HepG2 (cell line): ENCODE measurements at regions not wholly inside any gene's neighbourhood (a gene's known extent, or its start where the extent isn't known, plus 50 kb on each side); places are given as distances from the start of the nearest gene placed in this dataset.

Source experiments
- ATAC-seq: fragments of 200-7000 bp; cut with Tn5 transposase; 3 replicates; pipeline ENCODE4 v1.9.1; 2020; ENCODE audit warnings: mild to moderate bottlenecking, moderate library complexity
- BruUV-seq: library from RNA; stranded (reverse); fragments of 400-500 nt; replicated peaks from 2 replicates; lab custom pipeline; 2021; lab: Mats Ljungman, UMichigan
- CTCF ChIA-PET: fragments of 300-600 bp; formaldehyde crosslinking; extraction: SDS; loops from one replicate; lab custom pipeline; 2021; ENCODE audit warnings: low total read pairs, inconsistent platforms, low intra/inter-chr PET ratio; lab: Yijun Ruan, JAX
- POLR2A ChIA-PET: fragments of 350-600 bp; sonication (Branson Sonifier 250); formaldehyde crosslinking; loops from one replicate; lab custom pipeline; 2020; ENCODE audit warnings: antibody characterized with exemption, inconsistent platforms; lab: Yijun Ruan, JAX
- DNase-seq: peaks from one replicate; pipeline ENCODE4 v3.0.0-alpha.2; 2015; ENCODE audit warnings: low spot score
- FAIRE-seq: peaks from 3 replicates; lab custom pipeline; 2011; peaks lifted over from hg19 to GRCh38; lab: Jason Lieb, UNC
- H2AFZ ChIP-seq: one replicate; pipeline ENCODE4 v1.6.1; 2011; ENCODE audit warnings: low read length, inconsistent platforms
- H3K27ac ChIP-seq: fragments of 300-600 bp; 3 replicates; pipeline ENCODE4 v1.8.0; 2011; ENCODE audit warnings: mixed run types, mild to moderate bottlenecking, mixed read lengths, low read length, inconsistent platforms; ENCODE audit not compliant: insufficient read depth; ENCODE audit errors: extremely low read length
- H3K27me3 ChIP-seq, 2 experiments: fragments of 200-600 bp in 1 of 2; 2 replicates in 1 of 2; 3 replicates in 1 of 2; pipeline versions ENCODE4 v1.6.0 to v1.8.0; 2011; ENCODE audit warnings: low read length in 2 of 2, mild to moderate bottlenecking in 2 of 2, moderate library complexity in 2 of 2, inconsistent platforms in 1 of 2; ENCODE audit not compliant: insufficient read depth in 2 of 2, control insufficient read depth in 1 of 2
- H3K36me3 ChIP-seq, 2 experiments: fragments of 200-600 bp in 1 of 2; replicated peaks in 1 of 2; 2 replicates in 1 of 2; 3 replicates in 1 of 2; pipeline versions ENCODE4 v1.5.1 to v1.8.0; 2011; ENCODE audit warnings: low read length in 2 of 2, inconsistent platforms in 1 of 2; ENCODE audit not compliant: insufficient read depth in 2 of 2, control insufficient read depth in 1 of 2
- H3K4me1 ChIP-seq: 2 replicates; pipeline ENCODE4 v1.5.1; 2012; ENCODE audit warnings: low read length, inconsistent platforms; ENCODE audit not compliant: insufficient read depth
- H3K4me2 ChIP-seq: 2 replicates; pipeline ENCODE4 v1.6.0; 2011; ENCODE audit warnings: low read depth, low read length, inconsistent platforms
- H3K4me3 ChIP-seq, 3 experiments: fragments of 200-600 bp in 1 of 3; sonication (generic), shearing (Covaris generic) in 1 of 3; replicated peaks in 1 of 3; 2 replicates each; pipeline ENCODE4 v1.5.1; 2011 to 2016; ENCODE audit warnings: low read length in 3 of 3, inconsistent platforms in 2 of 3, low read depth in 2 of 3, mild to moderate bottlenecking in 2 of 3, control low read depth in 1 of 3, mixed read lengths in 1 of 3; ENCODE audit not compliant: insufficient read depth in 1 of 3
- H3K79me2 ChIP-seq: one replicate; pipeline ENCODE4 v1.6.1; 2011; ENCODE audit warnings: low read length, inconsistent platforms; ENCODE audit not compliant: insufficient read depth
- H3K9ac ChIP-seq: 2 replicates; pipeline ENCODE4 v1.6.0; 2011; ENCODE audit warnings: mild to moderate bottlenecking, low read depth, low read length, inconsistent platforms; ENCODE audit not compliant: insufficient read depth
- H3K9me3 ChIP-seq: 2 replicates; pipeline ENCODE4 v1.5.1; 2012; ENCODE audit warnings: mild to moderate bottlenecking, low read length
- H4K20me1 ChIP-seq: 2 replicates; pipeline ENCODE4 v1.6.0; 2011; ENCODE audit warnings: inconsistent platforms, mild to moderate bottlenecking, low read length, moderate library complexity; ENCODE audit not compliant: insufficient read depth
- DNMT3B ChIP-seq: conservative IDR thresholded peaks from 2 replicates; pipeline ENCODE4 v1.6.1; 2016; ENCODE audit warnings: missing biosample characterization, control low read depth
- HDAC2 ChIP-seq: sonication (generic); formaldehyde crosslinking; IDR thresholded peaks from 2 replicates; pipeline ENCODE4 v1.4.0; 2020; ENCODE audit warnings: missing genetic modification reagents
- HDAC6 ChIP-seq: fragments of 200-600 bp; sonication (generic); IDR thresholded peaks from 2 replicates; pipeline ENCODE4 v1.7.0; 2017; ENCODE audit warnings: mild to moderate bottlenecking, antibody characterized with exemption, low read length, low read depth
- HMGXB4 ChIP-seq, 2 experiments: sonication (generic) in 1 of 2; formaldehyde crosslinking in 1 of 2; IDR thresholded peaks; 2 replicates each; pipeline versions ENCODE4 v1.4.0 to v1.6.1; 2018 to 2020; ENCODE audit warnings: missing genetic modification reagents in 2 of 2, borderline replicate concordance in 1 of 2, low read depth in 1 of 2, mild to moderate bottlenecking in 1 of 2, missing biosample characterization in 1 of 2
- NCOA1 ChIP-seq: sonication (generic); formaldehyde crosslinking; IDR thresholded peaks from 2 replicates; pipeline ENCODE4 v1.9.0; 2021; ENCODE audit warnings: missing genetic modification reagents
- NCOA2 ChIP-seq: sonication (generic); formaldehyde crosslinking; IDR thresholded peaks from 2 replicates; pipeline ENCODE4 v1.8.0; 2022; ENCODE audit warnings: inconsistent platforms
- NFE2L1 ChIP-seq: sonication (generic); formaldehyde crosslinking; IDR thresholded peaks from 2 replicates; pipeline ENCODE4 v1.4.0; 2020; ENCODE audit warnings: missing genetic modification reagents, mild to moderate bottlenecking, borderline replicate concordance
- NR2F2 ChIP-seq: IDR thresholded peaks from 2 replicates; pipeline ENCODE4 v1.6.1; 2012; ENCODE audit warnings: low read depth, inconsistent platforms, borderline replicate concordance
- PITX1 ChIP-seq: sonication (generic); formaldehyde crosslinking; IDR thresholded peaks from 2 replicates; pipeline ENCODE4 v1.5.1; 2020; ENCODE audit warnings: mild to moderate bottlenecking, missing genetic modification reagents
- RFX3 ChIP-seq: IDR thresholded peaks from 2 replicates; pipeline ENCODE4 v1.6.1; 2016; ENCODE audit warnings: missing biosample characterization, missing genetic modification reagents
- RFX5 ChIP-seq: IDR thresholded peaks from 2 replicates; pipeline ENCODE4 v1.6.1; 2011; ENCODE audit warnings: low read depth, low read length, improper control_type of control experiment
- SPEN ChIP-seq: sonication (generic); formaldehyde crosslinking; IDR thresholded peaks from 2 replicates; pipeline ENCODE4 v1.5.1; 2020; ENCODE audit warnings: low read depth, mild to moderate bottlenecking, missing genetic modification reagents
- ZNF232 ChIP-seq: sonication (generic); formaldehyde crosslinking; IDR thresholded peaks from 2 replicates; pipeline ENCODE4 v1.4.0; 2020; ENCODE audit warnings: missing genetic modification reagents, borderline replicate concordance
- ZNF570 ChIP-seq: sonication (generic); formaldehyde crosslinking; IDR thresholded peaks from 2 replicates; pipeline ENCODE4 v1.4.0; 2020; ENCODE audit warnings: mild to moderate bottlenecking, missing genetic modification reagents, borderline replicate concordance
- ZNF629 ChIP-seq: sonication (generic); formaldehyde crosslinking; conservative IDR thresholded peaks from 2 replicates; pipeline ENCODE4 v1.5.0; 2020; ENCODE audit warnings: missing genetic modification reagents
- ZSCAN21 ChIP-seq: sonication (generic); formaldehyde crosslinking; IDR thresholded peaks from 2 replicates; pipeline ENCODE4 v1.8.0; 2022; ENCODE audit warnings: mild to moderate bottlenecking, missing genetic modification reagents, moderate library complexity, borderline replicate concordance
- WGBS: methylation state at CpG from one replicate; pipeline ENCODE4 v1.1.6; 2017; ENCODE audit warnings: low lambda C conversion rate; 5-methylcytosine and 5-hydroxymethylcytosine counted together
- in situ Hi-C: cut with HindIII; loops from 2 replicates; pipeline ENCODE4 v1.10.0; 2017; ENCODE audit warnings: low pct_unique_long_range_greater_than_20kb; ENCODE audit not compliant: extremely low pct_ligation_motif_present
- intact Hi-C: fragments of 100-400 bp; cut with micrococcal nuclease; formaldehyde crosslinking; loops from one replicate; pipeline ENCODE4 v1.10.0; 2022; ENCODE audit not compliant: unreplicated experiment
- TF ChIP-seq, protein P1 (sequence below): sonication (generic); formaldehyde crosslinking; conservative IDR thresholded peaks from 2 replicates; pipeline ENCODE4 v1.8.0; 2022; ENCODE audit warnings: mild to moderate bottlenecking, moderate library complexity, missing genetic modification reagents
- TF ChIP-seq, protein P2 (sequence below): IDR thresholded peaks from 2 replicates; pipeline ENCODE4 v1.6.1; 2016; ENCODE audit warnings: mild to moderate bottlenecking, missing biosample characterization, missing genetic modification reagents

DNA sequence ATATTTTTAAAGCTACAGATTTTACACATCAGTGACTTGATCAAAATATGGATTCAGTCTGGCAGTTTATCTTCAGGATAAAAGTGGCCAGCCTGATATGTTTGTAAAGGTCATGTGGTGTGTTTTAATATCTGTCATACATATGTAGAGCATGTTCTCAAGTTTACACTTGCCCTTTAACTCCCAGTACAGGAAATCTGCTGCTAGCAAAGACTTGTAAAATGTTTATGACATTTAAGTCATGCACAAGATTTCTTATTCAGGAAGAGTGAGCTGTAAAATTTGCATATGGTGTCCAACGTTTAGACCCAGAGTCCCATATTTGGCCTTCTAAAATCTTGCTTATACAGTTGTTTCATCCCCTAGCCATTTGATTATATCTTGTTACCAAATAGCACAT lies 197.5 kb upstream of the FLRT2 start:
- in situ Hi-C loops = no loop called here

GRCh38 chr14:85333313-85333712 lies 196.6 kb upstream of the FLRT2 start:
- BruUV-seq = no TSS peak
- no peaks in the 10 kb centered on the region for H3K36me3 ChIP-seq
- no peaks in the 10 kb centered on the region for H3K4me1 ChIP-seq
- no peaks in the 10 kb centered on the region for H3K27me3 ChIP-seq
- no peak overlapping the region for H3K4me3 ChIP-seq
- no peak overlapping the region for H3K4me2 ChIP-seq
- H3K9ac ChIP-seq = no peak overlapping the region
- WGBS = 0% methylated on average over 3 of the region's 3 CpGs
- in situ Hi-C loops = no loop called here
- FAIRE-seq = no peak
- TF ChIP-seq DNMT3B (CRISPR knock-in tag) (no peak), RFX3 (CRISPR knock-in tag) (no peak), ZSCAN21 (CRISPR knock-in tag) (no peak), RFX5 (no peak), HMGXB4 (CRISPR knock-in tag; IDR thresholded peaks at IDR 0.05; ENCODE audit: borderline replicate concordance in 1 of 2, low read depth in 1 of 2) (no peak), ZNF570 (no peak), NCOA1 (CRISPR knock-in tag) (no peak), SPEN (CRISPR knock-in tag) (no peak), HDAC6 (no peak)
- no peak for DNase-seq
- CTCF ChIA-PET = no interaction called here
- H3K79me2 ChIP-seq = no peaks in the 10 kb centered on the region
- H3K27ac ChIP-seq = no peak overlapping the region
- peaks cover 86% of the 10 kb centered on the region for H3K9me3 ChIP-seq
- POLR2A ChIA-PET = no interaction called here
- intact Hi-C loops = no loop called here
- no peak for ATAC-seq
- H2AFZ ChIP-seq = no peak overlapping the region
- no peaks in the 10 kb centered on the region for H4K20me1 ChIP-seq

More for the DNA sequence above, 197.5 kb upstream of the FLRT2 start:
- ChIA-PET CTCF (no interaction called here), POLR2A (no interaction called here)
- Histone ChIP-seq H3K36me3 (no peaks in the 10 kb centered on the region), H3K4me3 (no peak overlapping the region), H3K9ac (no peak overlapping the region), H2AFZ (no peak overlapping the region), H3K9me3 (peaks cover 90% of the 10 kb centered on the region), H3K4me1 (no peaks in the 10 kb centered on the region), H3K27ac (no peak overlapping the region), H3K27me3 (no peaks in the 10 kb centered on the region), H3K4me2 (no peak overlapping the region), H3K79me2 (no peaks in the 10 kb centered on the region), H4K20me1 (no peaks in the 10 kb centered on the region)
- DNase-seq (no peak), FAIRE-seq (no peak), ATAC-seq (no peak)
- no peak for TF ChIP-seq ZNF232 (CRISPR knock-in tag)
- no peak for TF ChIP-seq PITX1 (CRISPR knock-in tag)
- no peak for TF ChIP-seq NFE2L1 (CRISPR knock-in tag)
- no peak for TF ChIP-seq HDAC2
- TF ChIP-seq ZNF629 (CRISPR knock-in tag) = no peak
- no peak for TF ChIP-seq NR2F2
- TF ChIP-seq, protein P1, sequence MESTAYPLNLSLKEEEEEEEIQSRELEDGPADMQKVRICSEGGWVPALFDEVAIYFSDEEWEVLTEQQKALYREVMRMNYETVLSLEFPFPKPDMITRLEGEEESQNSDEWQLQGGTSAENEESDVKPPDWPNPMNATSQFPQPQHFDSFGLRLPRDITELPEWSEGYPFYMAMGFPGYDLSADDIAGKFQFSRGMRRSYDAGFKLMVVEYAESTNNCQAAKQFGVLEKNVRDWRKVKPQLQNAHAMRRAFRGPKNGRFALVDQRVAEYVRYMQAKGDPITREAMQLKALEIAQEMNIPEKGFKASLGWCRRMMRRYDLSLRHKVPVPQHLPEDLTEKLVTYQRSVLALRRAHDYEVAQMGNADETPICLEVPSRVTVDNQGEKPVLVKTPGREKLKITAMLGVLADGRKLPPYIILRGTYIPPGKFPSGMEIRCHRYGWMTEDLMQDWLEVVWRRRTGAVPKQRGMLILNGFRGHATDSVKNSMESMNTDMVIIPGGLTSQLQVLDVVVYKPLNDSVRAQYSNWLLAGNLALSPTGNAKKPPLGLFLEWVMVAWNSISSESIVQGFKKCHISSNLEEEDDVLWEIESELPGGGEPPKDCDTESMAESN (CRISPR knock-in tag) = no peak
- TF ChIP-seq NCOA2 (CRISPR knock-in tag) = no peak
- TF ChIP-seq, protein P2, sequence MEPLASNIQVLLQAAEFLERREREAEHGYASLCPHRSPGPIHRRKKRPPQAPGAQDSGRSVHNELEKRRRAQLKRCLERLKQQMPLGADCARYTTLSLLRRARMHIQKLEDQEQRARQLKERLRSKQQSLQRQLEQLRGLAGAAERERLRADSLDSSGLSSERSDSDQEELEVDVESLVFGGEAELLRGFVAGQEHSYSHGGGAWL (CRISPR knock-in tag) = no peak
- BruUV-seq = no TSS peak
- WGBS = 5% methylated on average over 1 of the region's 1 CpG
- intact Hi-C loops = no loop called here
